A673 (cell line): ENCODE measurements at regions not wholly inside any gene's neighbourhood (a gene's known extent, or its start where the extent isn't known, plus 50 kb on each side); places are given as distances from the start of the nearest gene placed in this dataset.

ENCODE experiments used
- BruUV-seq: library from RNA; stranded (reverse); fragments of 400-500 nt; replicated peaks from 2 replicates; lab custom pipeline; 2021; lab: Mats Ljungman, UMichigan
- CTCF ChIA-PET: fragments of 300-600 bp; sonication (Branson Sonifier 250); formaldehyde crosslinking; loops from one replicate; lab custom pipeline; 2022; ENCODE audit warnings: antibody characterized with exemption; lab: Charles Lee
- POLR2A ChIA-PET: fragments of 300-600 bp; sonication (Branson Sonifier 250); formaldehyde crosslinking; loops from one replicate; lab custom pipeline; 2022; ENCODE audit warnings: antibody characterized with exemption; ENCODE audit not compliant: low non-redundant PET; lab: Charles Lee
- DNase-seq: peaks from one replicate; pipeline ENCODE4 v3.0.0-alpha.2; 2015; ENCODE audit warnings: low spot score
- H3K27ac ChIP-seq: fragments of 200-600 bp; sonication (generic); 2 replicates; pipeline ENCODE4 v1.5.1; 2016; ENCODE audit warnings: mixed run types, low read depth, mild to moderate bottlenecking, mixed read lengths, antibody characterized with exemption, low read length; ENCODE audit not compliant: poor library complexity, severe bottlenecking
- H3K27me3 ChIP-seq: fragments of 200-600 bp; sonication (generic); replicated peaks from 2 replicates; pipeline ENCODE4 v1.6.1; 2017; ENCODE audit warnings: mixed run types, low read depth, mild to moderate bottlenecking, mixed read lengths, antibody characterized with exemption, low read length; ENCODE audit not compliant: insufficient read depth, poor library complexity
- H3K36me3 ChIP-seq: fragments of 200-600 bp; sonication (generic); 2 replicates; pipeline ENCODE4 v1.6.1; 2016; ENCODE audit warnings: mixed run types, mild to moderate bottlenecking, mixed read lengths, antibody characterized with exemption, low read length; ENCODE audit not compliant: insufficient read depth, poor library complexity, severe bottlenecking
- H3K4me1 ChIP-seq: fragments of 200-600 bp; sonication (generic); 2 replicates; pipeline ENCODE4 v1.6.1; 2017; ENCODE audit warnings: mixed run types, mild to moderate bottlenecking, mixed read lengths, antibody characterized with exemption, low read length; ENCODE audit not compliant: insufficient read depth, poor library complexity, severe bottlenecking
- H3K4me3 ChIP-seq: fragments of 200-600 bp; sonication (generic); 2 replicates; pipeline ENCODE4 v1.5.1; 2016; ENCODE audit warnings: low read depth, mixed run types, mild to moderate bottlenecking, mixed read lengths, low read length; ENCODE audit not compliant: poor library complexity, severe bottlenecking
- H3K9me3 ChIP-seq: fragments of 200-600 bp; sonication (generic); 2 replicates; pipeline ENCODE4 v1.6.1; 2016; ENCODE audit warnings: mixed run types, low read depth, mild to moderate bottlenecking, mixed read lengths, antibody characterized with exemption, low read length; ENCODE audit not compliant: poor library complexity, severe bottlenecking
- CTCF ChIP-seq: fragments of 300-800, 200-600 bp; sonication (generic); conservative IDR thresholded peaks from 2 replicates; pipeline ENCODE4 v1.5.1; 2017; ENCODE audit warnings: low read depth, mild to moderate bottlenecking, antibody characterized with exemption, low read length, moderate library complexity, mixed read lengths
- EZH2 ChIP-seq: fragments of 200-600 bp; sonication (generic); IDR thresholded peaks from 2 replicates; pipeline ENCODE4 v1.6.1; 2017; ENCODE audit warnings: borderline replicate concordance, low read depth, mild to moderate bottlenecking, mixed read lengths, antibody characterized with exemption, low read length; ENCODE audit not compliant: poor library complexity, severe bottlenecking
- intact Hi-C: fragments of 100-400 bp; cut with micrococcal nuclease; formaldehyde crosslinking; loops from one replicate; pipeline ENCODE4 v1.10.0; 2022; ENCODE audit not compliant: unreplicated experiment

GRCh38 chr15:97248376-97248775, 712.1 kb upstream of the ARRDC4 start:
- Histone ChIP-seq H3K9me3 (peaks cover 33% of the 10 kb centered on the region), H3K4me1 (peaks cover 5% of the 10 kb centered on the region), H3K36me3 (peaks cover 4% of the 10 kb centered on the region), H3K4me3 (no peak overlapping the region), H3K27me3 (no peaks in the 10 kb centered on the region), H3K27ac (no peak overlapping the region)
- intact Hi-C loops: loop anchor here (5.0 kb wide), 2 partner anchors 509 to 1991 kb away; no protein-coding TSS in a partner anchor
- TF ChIP-seq CTCF (no peak), EZH2 (no peak)
- ChIA-PET POLR2A (no interaction called here), CTCF (no interaction called here)
- no TSS peak for BruUV-seq
- no peak for DNase-seq

GRCh38 chr15:97259943-97260342, 700.6 kb upstream of the ARRDC4 start:
- POLR2A ChIA-PET: no interaction called here
- no peak for DNase-seq
- TF ChIP-seq CTCF (no peak), EZH2 (no peak)
- Histone ChIP-seq H3K4me1 (peaks cover 7% of the 10 kb centered on the region), H3K36me3 (no peaks in the 10 kb centered on the region), H3K27ac (no peak overlapping the region), H3K4me3 (no peak overlapping the region), H3K27me3 (no peaks in the 10 kb centered on the region), H3K9me3 (no peaks in the 10 kb centered on the region)
- CTCF ChIA-PET: interaction anchor here (0.6 kb wide), 1 partner anchor 883 kb away, joined by 3 read pairs; no protein-coding TSS in a partner anchor
- no TSS peak for BruUV-seq
- intact Hi-C loops: no loop called here

- no peaks in the 10 kb centered on the region for H3K9me3 ChIP-seq
- POLR2A ChIA-PET: no interaction called here
- intact Hi-C loops: no loop called here
- H3K27ac ChIP-seq: no peak overlapping the region
- TF ChIP-seq EZH2 (no peak), CTCF (no peak)
- H3K27me3 ChIP-seq: no peaks in the 10 kb centered on the region
- BruUV-seq: no TSS peak
- no peaks in the 10 kb centered on the region for H3K4me1 ChIP-seq
- CTCF ChIA-PET: no interaction called here
- DNase-seq: no peak
- H3K36me3 ChIP-seq: no peaks in the 10 kb centered on the region
- H3K4me3 ChIP-seq: no peak overlapping the region
Observed at GRCh38 chr15:97301166-97301565, 659.3 kb upstream of the ARRDC4 start.
